Calu3 (cell line): ENCODE measurements at regions not wholly inside any gene's neighbourhood (a gene's known extent, or its start where the extent isn't known, plus 50 kb on each side); places are given as distances from the start of the nearest gene placed in this dataset.
"Not testable (repeated sequence)": the region's sequence is repeated elsewhere in the genome, so short reads cannot be mapped to it uniquely, and the experiment has no call there.

Experiments used
- BruUV-seq: library from RNA; stranded (reverse); fragments of 400-500 nt; replicated peaks from 2 replicates; lab custom pipeline; 2021; lab: Mats Ljungman, UMichigan
- CTCF ChIA-PET: fragments of 300-600 bp; sonication (Branson Sonifier 250); formaldehyde crosslinking; loops from one replicate; lab custom pipeline; 2022; ENCODE audit warnings: antibody characterized with exemption; lab: Charles Lee
- DNase-seq: peaks from one replicate; pipeline ENCODE4 v3.0.0; 2022
- H3K27ac Mint-ChIP-seq: one replicate; pipeline ENCODE4 v1.8.0; 2022; ENCODE audit warnings: mixed read lengths; ENCODE audit not compliant: unreplicated experiment
- H3K27me3 Mint-ChIP-seq: one replicate; pipeline ENCODE4 v1.8.0; 2022; ENCODE audit warnings: mixed read lengths; ENCODE audit not compliant: unreplicated experiment
- H3K36me3 Mint-ChIP-seq: one replicate; pipeline ENCODE4 v1.8.0; 2022; ENCODE audit warnings: mild to moderate bottlenecking, moderate library complexity, mixed read lengths; ENCODE audit not compliant: insufficient read depth, unreplicated experiment
- H3K4me1 Mint-ChIP-seq: one replicate; pipeline ENCODE4 v1.8.0; 2022; ENCODE audit warnings: mild to moderate bottlenecking, low read depth, mixed read lengths; ENCODE audit not compliant: unreplicated experiment
- H3K4me3 Mint-ChIP-seq: one replicate; pipeline ENCODE4 v1.8.0; 2022; ENCODE audit warnings: mild to moderate bottlenecking, low read depth, moderate library complexity, mixed read lengths; ENCODE audit not compliant: unreplicated experiment
- H3K9me3 Mint-ChIP-seq: one replicate; pipeline ENCODE4 v1.8.0; 2022; ENCODE audit warnings: low read depth, mixed read lengths; ENCODE audit not compliant: unreplicated experiment
- intact Hi-C: fragments of 100-400 bp; cut with micrococcal nuclease; formaldehyde crosslinking; loops from one replicate; pipeline ENCODE4 v1.10.0; 2022; ENCODE audit not compliant: unreplicated experiment
- TF ChIP-seq, protein P1 (sequence below): fragments of 200-600 bp; IDR thresholded peaks from one replicate; pipeline ENCODE4 v1.8.0; 2022; ENCODE audit warnings: antibody characterized with exemption; ENCODE audit not compliant: unreplicated experiment

DNA sequence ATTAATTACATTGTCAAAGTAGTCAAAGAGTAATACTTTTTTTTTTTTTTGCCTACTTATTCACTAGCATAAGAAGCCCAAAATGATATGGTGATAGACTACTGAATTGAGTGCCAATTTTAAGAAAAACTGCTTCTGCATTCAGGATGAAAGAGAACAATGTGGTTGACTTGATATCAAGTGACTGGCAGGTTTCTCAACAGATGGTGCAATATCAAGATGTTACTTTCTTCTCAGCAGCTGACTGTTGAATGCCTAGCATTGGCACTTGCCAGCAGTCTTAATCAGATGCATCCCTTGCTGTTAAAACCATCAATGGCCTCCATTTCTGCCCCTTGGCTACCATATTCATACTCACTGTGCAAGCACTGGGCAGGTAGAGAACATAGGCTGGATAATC lies 863.2 kb downstream of the GBE1 start:
- intact Hi-C loops: no loop called here
- H3K9me3 Mint-ChIP-seq: peaks cover 10% of the 10 kb centered on the region

DNA sequence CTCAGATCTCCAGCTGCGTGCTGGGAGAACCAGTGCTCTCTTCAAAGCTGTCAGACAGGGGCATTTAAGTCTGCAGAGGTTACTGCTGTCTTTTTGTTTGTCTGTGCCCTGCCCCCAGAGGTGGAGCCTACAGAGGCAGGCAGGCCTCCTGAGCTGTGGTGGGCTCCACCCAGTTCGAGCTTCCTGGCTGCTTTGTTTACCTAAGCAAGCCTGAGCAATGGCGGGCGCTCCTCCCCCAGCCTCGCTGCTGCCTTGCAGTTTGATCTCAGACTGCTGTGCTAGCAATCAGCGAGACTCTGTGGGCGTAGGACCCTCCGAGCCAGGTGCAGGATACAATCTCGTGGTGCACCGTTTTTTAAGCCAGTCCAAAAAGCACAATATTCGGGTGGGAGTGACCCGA lies 864.4 kb downstream of the GBE1 start:
- H3K27ac Mint-ChIP-seq, CTCF ChIA-PET, intact Hi-C loops, H3K4me3 Mint-ChIP-seq, H3K4me1 Mint-ChIP-seq, BruUV-seq, H3K27me3 Mint-ChIP-seq, DNase-seq, H3K36me3 Mint-ChIP-seq: not testable (repeated sequence)
- H3K9me3 Mint-ChIP-seq: peaks cover 10% of the 10 kb centered on the region

More for the DNA sequence above, 863.2 kb downstream of the GBE1 start:
- Mint-ChIP-seq H3K4me1 (no peaks in the 10 kb centered on the region), H3K36me3 (no peaks in the 10 kb centered on the region), H3K4me3 (no peak overlapping the region), H3K27ac (no peak overlapping the region), H3K27me3 (no peaks in the 10 kb centered on the region)
- CTCF ChIA-PET: no interaction called here
- DNase-seq: no peak
- no TSS peak for BruUV-seq
- TF ChIP-seq, protein P1, sequence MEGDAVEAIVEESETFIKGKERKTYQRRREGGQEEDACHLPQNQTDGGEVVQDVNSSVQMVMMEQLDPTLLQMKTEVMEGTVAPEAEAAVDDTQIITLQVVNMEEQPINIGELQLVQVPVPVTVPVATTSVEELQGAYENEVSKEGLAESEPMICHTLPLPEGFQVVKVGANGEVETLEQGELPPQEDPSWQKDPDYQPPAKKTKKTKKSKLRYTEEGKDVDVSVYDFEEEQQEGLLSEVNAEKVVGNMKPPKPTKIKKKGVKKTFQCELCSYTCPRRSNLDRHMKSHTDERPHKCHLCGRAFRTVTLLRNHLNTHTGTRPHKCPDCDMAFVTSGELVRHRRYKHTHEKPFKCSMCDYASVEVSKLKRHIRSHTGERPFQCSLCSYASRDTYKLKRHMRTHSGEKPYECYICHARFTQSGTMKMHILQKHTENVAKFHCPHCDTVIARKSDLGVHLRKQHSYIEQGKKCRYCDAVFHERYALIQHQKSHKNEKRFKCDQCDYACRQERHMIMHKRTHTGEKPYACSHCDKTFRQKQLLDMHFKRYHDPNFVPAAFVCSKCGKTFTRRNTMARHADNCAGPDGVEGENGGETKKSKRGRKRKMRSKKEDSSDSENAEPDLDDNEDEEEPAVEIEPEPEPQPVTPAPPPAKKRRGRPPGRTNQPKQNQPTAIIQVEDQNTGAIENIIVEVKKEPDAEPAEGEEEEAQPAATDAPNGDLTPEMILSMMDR: no peak

DNA sequence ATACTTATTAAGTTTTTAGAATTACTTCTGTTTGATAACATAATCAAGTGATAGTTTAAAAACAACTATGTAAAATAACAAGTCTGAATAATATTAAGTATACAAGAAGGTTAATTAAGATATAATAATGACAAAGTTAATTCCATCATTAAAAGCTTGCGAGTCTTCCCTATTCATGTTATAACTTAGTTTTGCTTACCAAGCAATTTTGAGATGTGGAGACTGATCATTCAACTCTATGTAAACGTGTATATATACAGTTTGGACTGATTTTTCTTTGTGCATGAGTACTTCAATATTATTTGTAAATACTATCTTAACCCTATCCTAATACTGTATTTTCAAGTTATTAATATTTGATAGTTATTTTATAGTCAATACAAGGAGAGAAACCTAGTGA lies 870.9 kb downstream of the GBE1 start:
- Mint-ChIP-seq H3K27me3 (no peaks in the 10 kb centered on the region), H3K4me1 (no peaks in the 10 kb centered on the region), H3K9me3 (peaks cover 5% of the 10 kb centered on the region), H3K27ac (no peak overlapping the region), H3K36me3 (no peaks in the 10 kb centered on the region), H3K4me3 (no peak overlapping the region)
- no TSS peak for BruUV-seq
- TF ChIP-seq, protein P1: no peak
- intact Hi-C loops: no loop called here
- no peak for DNase-seq
- CTCF ChIA-PET: no interaction called here

DNA sequence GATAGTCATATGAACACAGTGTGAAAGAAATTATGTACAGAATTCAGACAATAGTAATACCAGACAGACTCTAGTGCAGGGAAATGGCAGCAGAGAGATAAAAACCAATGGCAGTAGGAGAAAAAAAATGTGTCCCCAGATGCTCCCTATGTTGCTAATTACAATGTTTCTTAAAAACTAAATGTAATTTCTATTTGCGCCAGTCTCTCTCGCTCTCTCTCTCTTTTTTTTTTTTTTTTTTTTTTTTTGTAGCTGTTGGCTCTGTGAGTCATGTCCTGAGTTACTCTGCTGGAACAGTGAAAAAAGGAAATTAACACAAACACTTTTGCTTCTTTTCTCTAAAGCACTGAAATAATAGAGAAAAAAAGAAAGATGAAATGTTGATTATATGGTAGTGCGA lies 871.9 kb downstream of the GBE1 start:
- peaks cover 7% of the 10 kb centered on the region for H3K9me3 Mint-ChIP-seq
- no peak for DNase-seq
- H3K4me3 Mint-ChIP-seq: no peak overlapping the region
- no peaks in the 10 kb centered on the region for H3K4me1 Mint-ChIP-seq
- BruUV-seq: no TSS peak
- no peak overlapping the region for H3K27ac Mint-ChIP-seq
- no peaks in the 10 kb centered on the region for H3K36me3 Mint-ChIP-seq
- TF ChIP-seq, protein P1: no peak
- CTCF ChIA-PET: interaction anchor here (0.5 kb wide), 1 partner anchor 294 kb away, joined by 3 read pairs; no protein-coding TSS in a partner anchor
- intact Hi-C loops: no loop called here
- no peaks in the 10 kb centered on the region for H3K27me3 Mint-ChIP-seq

DNA sequence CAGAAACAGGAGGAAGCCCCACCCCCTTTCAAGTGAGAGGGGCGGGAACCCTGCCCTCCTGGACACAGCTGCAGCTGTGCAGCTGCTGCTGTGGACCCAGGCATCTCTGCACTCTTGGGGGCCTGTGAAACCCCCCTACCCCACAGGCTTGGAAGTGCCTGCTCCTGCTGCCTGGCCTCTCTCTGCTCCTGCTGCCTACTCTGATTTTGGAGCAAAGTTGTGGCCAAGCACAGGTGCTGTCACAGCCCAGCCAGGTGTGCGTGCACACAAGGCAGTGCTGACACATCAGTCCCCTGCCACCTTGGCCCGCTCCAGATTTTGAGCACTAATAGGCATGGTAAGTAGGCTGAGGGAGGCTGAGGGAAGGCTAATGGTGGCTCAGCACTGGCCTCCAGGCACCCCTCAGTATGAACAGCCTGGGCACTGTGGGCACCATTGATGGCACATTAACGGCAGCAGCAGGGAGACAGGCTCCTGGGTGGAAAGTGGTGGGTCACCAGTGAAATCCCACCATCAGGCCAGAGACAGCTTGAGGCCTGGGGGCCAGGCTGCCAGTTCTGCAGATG lies 890.9 kb downstream of the GBE1 start:
- TF ChIP-seq, protein P1: no peak
- no peaks in the 10 kb centered on the region for H3K36me3 Mint-ChIP-seq
- H3K27ac Mint-ChIP-seq: no peak overlapping the region
- H3K9me3 Mint-ChIP-seq: peaks cover 7% of the 10 kb centered on the region
- H3K4me3 Mint-ChIP-seq: no peak overlapping the region
- no peak for DNase-seq
- intact Hi-C loops: no loop called here
- no peaks in the 10 kb centered on the region for H3K4me1 Mint-ChIP-seq
- no TSS peak for BruUV-seq
- CTCF ChIA-PET: no interaction called here
- no peaks in the 10 kb centered on the region for H3K27me3 Mint-ChIP-seq
